ENCODE measurements at regions not wholly inside any gene's neighbourhood (a gene's known extent, or its start where the extent isn't known, plus 50 kb on each side); places are given as distances from the start of the nearest gene placed in this dataset.

DNA sequence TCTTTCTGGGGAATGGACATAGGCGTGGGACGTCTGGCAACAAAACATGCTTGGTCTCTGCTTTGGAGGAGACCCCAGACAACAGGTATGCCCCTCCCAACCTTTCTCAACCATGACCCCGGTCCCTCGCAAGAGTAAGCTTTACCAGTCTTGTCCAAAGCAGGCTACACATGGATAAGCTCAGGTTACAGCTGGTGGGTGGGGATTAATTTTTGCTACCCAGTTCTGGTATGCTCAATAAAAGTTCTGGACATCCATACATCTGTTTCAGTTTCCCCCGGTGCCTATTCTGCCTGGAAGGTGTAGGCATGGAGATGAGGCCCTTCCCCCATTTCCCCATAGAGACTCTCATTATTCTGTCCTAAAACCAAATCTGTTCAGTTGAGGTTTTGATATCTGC, 54.5 kb upstream of the NOCT start:
- H3K4me2 ChIP-seq (ENCODE audit: low read depth, low read length, poor library complexity, severe bottlenecking) = no peak overlapping the region
- H3K9me3 ChIP-seq (ENCODE audit: insufficient read depth, low read depth, low read length) = no peaks in the 10 kb centered on the region
- no peak overlapping the region for H2AFZ ChIP-seq (ENCODE audit: low read length)
- no peaks in the 10 kb centered on the region for H3K79me2 ChIP-seq (ENCODE audit: insufficient read depth, low read length)
- no peaks in the 10 kb centered on the region for H4K20me1 ChIP-seq (ENCODE audit: insufficient read depth, low read length, poor library complexity, severe bottlenecking)
- no peaks in the 10 kb centered on the region for H3K27me3 ChIP-seq (ENCODE audit: insufficient read depth, low read length, poor library complexity, severe bottlenecking)
- H3K9ac ChIP-seq (ENCODE audit: low read depth, low read length, poor library complexity, severe bottlenecking) = no peak overlapping the region
- H3K9me2 ChIP-seq (replicated peaks; ENCODE audit: low read depth, low read length) = no peaks in the 10 kb centered on the region
- TF ChIP-seq EZH2phosphoT487 (IDR thresholded peaks at IDR 0.05; ENCODE audit: borderline replicate concordance) = no peak
- TF ChIP-seq, protein P1, sequence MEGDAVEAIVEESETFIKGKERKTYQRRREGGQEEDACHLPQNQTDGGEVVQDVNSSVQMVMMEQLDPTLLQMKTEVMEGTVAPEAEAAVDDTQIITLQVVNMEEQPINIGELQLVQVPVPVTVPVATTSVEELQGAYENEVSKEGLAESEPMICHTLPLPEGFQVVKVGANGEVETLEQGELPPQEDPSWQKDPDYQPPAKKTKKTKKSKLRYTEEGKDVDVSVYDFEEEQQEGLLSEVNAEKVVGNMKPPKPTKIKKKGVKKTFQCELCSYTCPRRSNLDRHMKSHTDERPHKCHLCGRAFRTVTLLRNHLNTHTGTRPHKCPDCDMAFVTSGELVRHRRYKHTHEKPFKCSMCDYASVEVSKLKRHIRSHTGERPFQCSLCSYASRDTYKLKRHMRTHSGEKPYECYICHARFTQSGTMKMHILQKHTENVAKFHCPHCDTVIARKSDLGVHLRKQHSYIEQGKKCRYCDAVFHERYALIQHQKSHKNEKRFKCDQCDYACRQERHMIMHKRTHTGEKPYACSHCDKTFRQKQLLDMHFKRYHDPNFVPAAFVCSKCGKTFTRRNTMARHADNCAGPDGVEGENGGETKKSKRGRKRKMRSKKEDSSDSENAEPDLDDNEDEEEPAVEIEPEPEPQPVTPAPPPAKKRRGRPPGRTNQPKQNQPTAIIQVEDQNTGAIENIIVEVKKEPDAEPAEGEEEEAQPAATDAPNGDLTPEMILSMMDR (conservative IDR thresholded peaks at IDR 0.05; ENCODE audit: low read length) = no peak
- peaks cover 11% of the 10 kb centered on the region for H3K4me1 ChIP-seq (ENCODE audit: insufficient read depth, low read length, poor library complexity, severe bottlenecking)
- no peaks in the 10 kb centered on the region for H3F3A ChIP-seq (ENCODE audit: low read depth)
- H3K36me3 ChIP-seq (ENCODE audit: insufficient read depth, low read length) = no peaks in the 10 kb centered on the region
- no peak overlapping the region for H3K4me3 ChIP-seq (ENCODE audit: low read length, poor library complexity, severe bottlenecking)

- H3F3A ChIP-seq (ENCODE audit: low read depth) = no peaks in the 10 kb centered on the region
Measured at GRCh38 chr4:138960175-138960710, 55.3 kb upstream of the NOCT start.

DNA sequence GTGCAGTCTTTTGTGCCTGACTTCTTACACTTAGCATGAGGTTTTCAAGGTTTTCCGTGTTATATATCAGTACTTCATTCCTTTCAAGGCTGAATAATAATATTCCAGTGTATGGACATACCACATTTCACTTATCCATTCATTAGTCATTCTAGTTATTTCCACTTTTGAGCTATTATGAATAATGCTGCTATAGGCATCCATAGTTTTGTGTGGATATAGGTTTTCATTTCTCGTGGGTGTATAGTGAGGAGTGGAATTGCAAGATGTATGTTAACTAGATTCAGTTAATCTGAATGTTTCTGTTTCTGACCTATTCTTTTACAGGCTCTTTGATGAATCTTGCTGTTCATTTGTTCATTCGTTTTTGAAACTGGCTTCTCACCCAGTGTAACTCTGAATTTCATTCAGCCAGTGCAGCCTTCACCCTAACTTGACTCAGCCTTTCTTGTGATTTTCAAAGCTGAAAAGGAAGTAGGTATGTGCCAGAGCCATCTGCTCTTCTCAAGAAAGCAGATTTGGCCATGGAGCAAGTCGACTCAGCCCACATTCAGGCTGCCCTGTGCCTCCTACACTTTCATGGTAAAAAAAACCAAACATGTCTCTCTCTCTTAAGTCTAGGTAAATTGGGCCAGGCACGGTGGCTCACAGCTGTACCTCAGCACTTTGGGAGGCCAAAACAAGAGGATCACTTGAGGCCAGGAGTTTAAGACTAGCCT, 56.3 kb upstream of the NOCT start:
- no peaks in the 10 kb centered on the region for H3K9me2 ChIP-seq (replicated peaks; ENCODE audit: low read depth, low read length)
- no peaks in the 10 kb centered on the region for H3K36me3 ChIP-seq (ENCODE audit: insufficient read depth, low read length)
- H3K27me3 ChIP-seq (ENCODE audit: insufficient read depth, low read length, poor library complexity, severe bottlenecking) = no peaks in the 10 kb centered on the region
- no peaks in the 10 kb centered on the region for H3K9me3 ChIP-seq (ENCODE audit: insufficient read depth, low read depth, low read length)
- peaks cover 11% of the 10 kb centered on the region for H3K4me1 ChIP-seq (ENCODE audit: insufficient read depth, low read length, poor library complexity, severe bottlenecking)
- H4K20me1 ChIP-seq (ENCODE audit: insufficient read depth, low read length, poor library complexity, severe bottlenecking) = no peaks in the 10 kb centered on the region
- H3K79me2 ChIP-seq (ENCODE audit: insufficient read depth, low read length) = no peaks in the 10 kb centered on the region
- peak overlapping the region; percentile 31 for H3K4me3 ChIP-seq (ENCODE audit: low read length, poor library complexity, severe bottlenecking)
- TF ChIP-seq EZH2phosphoT487 (IDR thresholded peaks at IDR 0.05; ENCODE audit: borderline replicate concordance) = no peak
- TF ChIP-seq, protein P1 (conservative IDR thresholded peaks at IDR 0.05; ENCODE audit: low read length) = no peak
- H3K4me2 ChIP-seq (ENCODE audit: low read depth, low read length, poor library complexity, severe bottlenecking) = peak overlapping the region; percentile 34
- H2AFZ ChIP-seq (ENCODE audit: low read length) = peak overlapping the region; percentile 75
- H3F3A ChIP-seq (ENCODE audit: low read depth) = no peaks in the 10 kb centered on the region
- no peak overlapping the region for H3K9ac ChIP-seq (ENCODE audit: low read depth, low read length, poor library complexity, severe bottlenecking)

More at GRCh38 chr4:138960175-138960710, 55.3 kb upstream of the NOCT start:
- Histone ChIP-seq H2AFZ (ENCODE audit: low read length) (0 out of 2 replicates have a peak overlapping the region, but pooled peaks have one; percentile 7), H3K4me3 (ENCODE audit: low read length, poor library complexity, severe bottlenecking) (no peak overlapping the region), H3K9me3 (ENCODE audit: insufficient read depth, low read depth, low read length) (no peaks in the 10 kb centered on the region), H3K4me2 (ENCODE audit: low read depth, low read length, poor library complexity, severe bottlenecking) (no peak overlapping the region), H4K20me1 (ENCODE audit: insufficient read depth, low read length, poor library complexity, severe bottlenecking) (no peaks in the 10 kb centered on the region), H3K79me2 (ENCODE audit: insufficient read depth, low read length) (no peaks in the 10 kb centered on the region), H3K9ac (ENCODE audit: low read depth, low read length, poor library complexity, severe bottlenecking) (no peak overlapping the region), H3K4me1 (ENCODE audit: insufficient read depth, low read length, poor library complexity, severe bottlenecking) (peaks cover 11% of the 10 kb centered on the region), H3K27me3 (ENCODE audit: insufficient read depth, low read length, poor library complexity, severe bottlenecking) (no peaks in the 10 kb centered on the region), H3K9me2 (replicated peaks; ENCODE audit: low read depth, low read length) (no peaks in the 10 kb centered on the region), H3K36me3 (ENCODE audit: insufficient read depth, low read length) (no peaks in the 10 kb centered on the region)
- TF ChIP-seq, protein P1 (conservative IDR thresholded peaks at IDR 0.05; ENCODE audit: low read length) = no peak
- no peak for TF ChIP-seq EZH2phosphoT487 (IDR thresholded peaks at IDR 0.05; ENCODE audit: borderline replicate concordance)
